ENCODE measurements at regions not wholly inside any gene's neighbourhood (a gene's known extent, or its start where the extent isn't known, plus 50 kb on each side); places are given as distances from the start of the nearest gene placed in this dataset.

- no peaks in the 10 kb centered on the region for H3K9me3 ChIP-seq (ENCODE audit: low read depth)
- H3K4me1 ChIP-seq (ENCODE audit: insufficient read depth), result no peaks in the 10 kb centered on the region
- H3K9me2 ChIP-seq (replicated peaks; ENCODE audit: insufficient read depth), result no peaks in the 10 kb centered on the region
- peaks cover 6% of the 10 kb centered on the region for H3K27me3 ChIP-seq
- no peak overlapping the region for H3K4me2 ChIP-seq
- no peak overlapping the region for H3K4me3 ChIP-seq
- H2AFZ ChIP-seq, result no peak overlapping the region
- no peak for TF ChIP-seq CTCF (IDR thresholded peaks at IDR 0.05; ENCODE audit: poor library complexity)
- no peak for TF ChIP-seq EZH2 (IDR thresholded peaks at IDR 0.05; ENCODE audit: borderline replicate concordance)
- no peak overlapping the region for H3K27ac ChIP-seq
- no peaks in the 10 kb centered on the region for H3K36me3 ChIP-seq (replicated peaks; ENCODE audit: insufficient read depth, low read depth)
- 87% methylated on average over 3 of the region's 3 CpGs for WGBS (ENCODE audit: low lambda C conversion rate, missing lambda C conversion rate)
- no peaks in the 10 kb centered on the region for H3K79me2 ChIP-seq
- no peaks in the 10 kb centered on the region for H4K20me1 ChIP-seq (ENCODE audit: insufficient read depth, poor library complexity, severe bottlenecking)
- no peak for DNase-seq (ENCODE audit: low spot score)
Observed at GRCh38 chr17:15087946-15088345, 177.2 kb downstream of the PMP22 start.

- 89% methylated on average over 11 of the region's 11 CpGs for WGBS (ENCODE audit: low lambda C conversion rate, missing lambda C conversion rate)
- TF ChIP-seq EZH2phosphoT487 (IDR thresholded peaks at IDR 0.05; ENCODE audit: low read depth, severe bottlenecking, unreplicated experiment), result no peak
- TF ChIP-seq EZH2 (IDR thresholded peaks at IDR 0.05; ENCODE audit: borderline replicate concordance), result no peak
- no peak for TF ChIP-seq CTCF (IDR thresholded peaks at IDR 0.05; ENCODE audit: poor library complexity)
- Histone ChIP-seq H3K27ac (no peak overlapping the region), H3K9me3 (ENCODE audit: low read depth) (no peaks in the 10 kb centered on the region), H4K20me1 (ENCODE audit: insufficient read depth, poor library complexity, severe bottlenecking) (no peaks in the 10 kb centered on the region), H3K9me2 (replicated peaks; ENCODE audit: insufficient read depth) (no peaks in the 10 kb centered on the region), H3K4me3 (no peak overlapping the region), H2AFZ (no peak overlapping the region), H3K27me3 (peaks cover 6% of the 10 kb centered on the region), H3K79me2 (no peaks in the 10 kb centered on the region), H3K4me2 (no peak overlapping the region), H3K36me3 (replicated peaks; ENCODE audit: insufficient read depth, low read depth) (no peaks in the 10 kb centered on the region), H3K4me1 (ENCODE audit: insufficient read depth) (no peaks in the 10 kb centered on the region)
- no peak for DNase-seq (ENCODE audit: low spot score)
Observed at GRCh38 chr17:15086776-15087295, 178.3 kb downstream of the PMP22 start.

- Histone ChIP-seq H3K36me3 (replicated peaks; ENCODE audit: insufficient read depth, low read depth) (no peaks in the 10 kb centered on the region), H2AFZ (no peak overlapping the region), H3K4me3 (no peak overlapping the region), H3K27ac (no peak overlapping the region), H3K4me1 (ENCODE audit: insufficient read depth) (no peaks in the 10 kb centered on the region), H3K79me2 (no peaks in the 10 kb centered on the region), H4K20me1 (ENCODE audit: insufficient read depth, poor library complexity, severe bottlenecking) (no peaks in the 10 kb centered on the region), H3K27me3 (peaks cover 6% of the 10 kb centered on the region), H3K9me3 (ENCODE audit: low read depth) (no peaks in the 10 kb centered on the region), H3K4me2 (no peak overlapping the region), H3K9me2 (replicated peaks; ENCODE audit: insufficient read depth) (no peaks in the 10 kb centered on the region)
- no peak for DNase-seq (ENCODE audit: low spot score)
- 73% methylated on average over 6 of the region's 6 CpGs for WGBS (ENCODE audit: low lambda C conversion rate, missing lambda C conversion rate)
- TF ChIP-seq CTCF (IDR thresholded peaks at IDR 0.05; ENCODE audit: poor library complexity) (no peak), EZH2 (IDR thresholded peaks at IDR 0.05; ENCODE audit: borderline replicate concordance) (no peak), EZH2phosphoT487 (IDR thresholded peaks at IDR 0.05; ENCODE audit: low read depth, severe bottlenecking, unreplicated experiment) (no peak)
Observed at GRCh38 chr17:15085890-15086677, 179.0 kb downstream of the PMP22 start.

Measured in hepatocyte (in vitro differentiated cells).